K562 (cell line): ENCODE measurements at regions not wholly inside any gene's neighbourhood (a gene's known extent, or its start where the extent isn't known, plus 50 kb on each side); places are given as distances from the start of the nearest gene placed in this dataset.
A peak's percentile ranks its signal among the peaks of the same experiment; 100 is the strongest.

Experiments
- HMBOX1 ChIP-seq: sonication (generic); IDR thresholded peaks from 2 replicates; pipeline ENCODE4 v1.6.1; 2016
- HMGN3 ChIP-seq: IDR thresholded peaks from 2 replicates; pipeline ENCODE4 v1.6.1; 2011; ENCODE audit warnings: borderline replicate concordance, low read depth, mild to moderate bottlenecking, mixed read lengths, low read length; ENCODE audit not compliant: insufficient read length; ENCODE audit errors: extremely low read depth
- MAFG ChIP-seq: fragments of 450-650 bp; conservative IDR thresholded peaks from 2 replicates; pipeline ENCODE4 v1.6.1; 2016; ENCODE audit warnings: missing genetic modification characterization, missing compliant biosample characterization
- NONO ChIP-seq, 2 experiments: fragments of 200-400 bp in 1 of 2; fragments of 450-650 bp in 1 of 2; formaldehyde crosslinking in 1 of 2; IDR thresholded peaks; 2 replicates each; pipeline ENCODE4 v1.6.1; 2017; ENCODE audit warnings: low read depth in 2 of 2, mild to moderate bottlenecking in 2 of 2, moderate library complexity in 2 of 2, low read length in 1 of 2
- RB1 ChIP-seq: fragments of 450-650 bp; IDR thresholded peaks from 2 replicates; pipeline ENCODE4 v1.6.1; 2017; ENCODE audit warnings: low read depth, mild to moderate bottlenecking
- SMAD4 ChIP-seq: fragments of 250-450 bp; sonication (Bioruptor Pico); conservative IDR thresholded peaks from 2 replicates; pipeline ENCODE4 v1.8.0; 2021; ENCODE audit warnings: inconsistent platforms, mild to moderate bottlenecking, moderate library complexity
- ZMIZ1 ChIP-seq, 2 experiments: fragments of 150-350 bp in 1 of 2; IDR thresholded peaks; 2 replicates each; pipeline ENCODE4 v1.6.1; 2012 to 2016; ENCODE audit warnings: low read depth in 2 of 2, low read length in 2 of 2, mild to moderate bottlenecking in 1 of 2, moderate library complexity in 1 of 2
- ZNF395 ChIP-seq: fragments of 200-800 bp; sonication (Bioruptor generic); IDR thresholded peaks from 2 replicates; pipeline ENCODE4 v1.6.1; 2017; ENCODE audit warnings: missing genetic modification characterization, missing compliant biosample characterization
- ZNF512 ChIP-seq: IDR thresholded peaks from 2 replicates; pipeline ENCODE4 v1.6.1; 2016; ENCODE audit warnings: missing genetic modification characterization, missing compliant biosample characterization

GRCh38 chr15:62389885-62390790 is 225.1 kb upstream of the C2CD4B start, which contains the start of gene TLN2 (continued):
- peak in 1 of 2 experiments; percentile 47; a peak in 1 of 4 replicates for TF ChIP-seq ZMIZ1 (IDR thresholded peaks at IDR 0.05; ENCODE audit: low read depth in 2 of 2, low read length in 2 of 2)
- no peak for TF ChIP-seq ZNF512 (tag)
- peak; percentile 51 to 64; a peak in 3 of 4 replicates for TF ChIP-seq NONO (IDR thresholded peaks at IDR 0.05; ENCODE audit: low read depth in 2 of 2, low read length in 1 of 2)
- peak; percentile 55; the same call in 1 of the 2 replicates for TF ChIP-seq ZNF395 (CRISPR knock-in tag)
- no peak for TF ChIP-seq MAFG (tag)
- TF ChIP-seq HMGN3: peak; percentile 86
- no peak for TF ChIP-seq HMBOX1
- TF ChIP-seq RB1: peak; percentile 89
- peak; percentile 72 for TF ChIP-seq SMAD4
